B cell (primary cell): ENCODE measurements at regions not wholly inside any gene's neighbourhood (a gene's known extent, or its start where the extent isn't known, plus 50 kb on each side); places are given as distances from the start of the nearest gene placed in this dataset.

Experiments
- ATAC-seq: fragments of 200-7000 bp; cut with Tn5 transposase; one replicate; pipeline ENCODE4 v1.10.0; 2021; ENCODE audit warnings: low read depth, mild to moderate bottlenecking, moderate number of reproducible peaks, moderate library complexity
- CTCF ChIA-PET: fragments of 350-600 bp; sonication (Branson Sonifier 250); formaldehyde crosslinking; loops from one replicate; lab custom pipeline; 2021; ENCODE audit warnings: antibody characterized with exemption, inconsistent platforms; lab: Charles Lee
- POLR2A ChIA-PET: fragments of 350-600 bp; sonication (Branson Sonifier 250); formaldehyde crosslinking; loops from one replicate; lab custom pipeline; 2021; ENCODE audit warnings: antibody characterized with exemption; lab: Charles Lee
- DNase-seq: peaks from one replicate; pipeline ENCODE4 v3.0.0; 2013
- H2AFZ ChIP-seq: 2 replicates; pipeline ENCODE4 v1.6.1; 2012; ENCODE audit warnings: mild to moderate bottlenecking, low read depth, low read length; ENCODE audit not compliant: insufficient read depth, poor library complexity, severe bottlenecking
- H3K27ac ChIP-seq, 2 donors: 1 replicate in 1 of 2; 2 replicates in 1 of 2; pipeline ENCODE4 v1.5.1; 2012 to 2013; ENCODE audit warnings: low read length in 2 of 2, mild to moderate bottlenecking in 2 of 2, moderate library complexity in 1 of 2
- H3K27me3 ChIP-seq, 4 experiments: fragments of 200-600 bp in 1 of 4; sonication (generic) in 1 of 4; replicated peaks in 1 of 4; 1 replicate in 2 of 4; 2 replicates in 2 of 4; pipeline versions ENCODE4 v1.6.1 to v1.7.0; 2013 to 2016; ENCODE audit warnings: low read length in 3 of 4, mild to moderate bottlenecking in 2 of 4, mixed read lengths in 1 of 4, moderate library complexity in 1 of 4; ENCODE audit not compliant: insufficient read depth in 4 of 4, control insufficient read depth in 3 of 4; ENCODE audit errors: control extremely low read depth in 1 of 4
- H3K36me3 ChIP-seq, 2 experiments: replicated peaks in 1 of 2; 1 replicate in 1 of 2; 2 replicates in 1 of 2; pipeline versions ENCODE4 v1.6.1 to v1.7.1; 2013; ENCODE audit warnings: low read length in 1 of 2; ENCODE audit not compliant: insufficient read depth in 2 of 2, control insufficient read depth in 1 of 2; ENCODE audit errors: control extremely low read depth in 1 of 2, extremely low read depth in 1 of 2
- H3K4me1 ChIP-seq, 2 donors: fragments of 200-600 bp in 1 of 2; sonication (generic) in 1 of 2; 1 replicate in 1 of 2; 2 replicates in 1 of 2; pipeline versions ENCODE4 v1.5.1 to v1.6.1; 2013 to 2017; ENCODE audit warnings: low read length in 2 of 2; ENCODE audit not compliant: control insufficient read depth in 2 of 2, insufficient read depth in 2 of 2
- H3K4me2 ChIP-seq: replicated peaks from 2 replicates; pipeline ENCODE3; 2012; ENCODE audit warnings: mild to moderate bottlenecking, low read depth, low read length; ENCODE audit not compliant: poor library complexity, severe bottlenecking
- H3K4me3 ChIP-seq, 5 experiments: fragments of 200-600 bp in 1 of 5; sonication (generic) in 1 of 5; 1 replicate in 3 of 5; 2 replicates in 2 of 5; pipeline versions ENCODE4 v1.5.1 to v1.7.0; 2011 to 2016; ENCODE audit warnings: low read length in 4 of 5, mild to moderate bottlenecking in 4 of 5, low read depth in 2 of 5, control low read depth in 1 of 5, moderate library complexity in 1 of 5; ENCODE audit not compliant: insufficient read depth in 1 of 5; ENCODE audit errors: control extremely low read depth in 1 of 5, extremely low read depth in 1 of 5
- H3K79me2 ChIP-seq: fragments of 200-600 bp; sonication (generic); one replicate; pipeline ENCODE4 v1.6.0; 2016; ENCODE audit warnings: low read length; ENCODE audit not compliant: control insufficient read depth, insufficient read depth
- H3K9ac ChIP-seq: fragments of 200-600 bp; sonication (generic); 2 replicates; pipeline ENCODE4 v1.6.1; 2017; ENCODE audit warnings: mild to moderate bottlenecking, low read length, moderate library complexity
- H3K9me3 ChIP-seq, 3 donors: one replicate each; pipeline versions ENCODE4 v1.6.1 to v1.7.1; 2013; ENCODE audit warnings: low read length in 2 of 3; ENCODE audit not compliant: control insufficient read depth in 2 of 3, insufficient read depth in 1 of 3; ENCODE audit errors: control extremely low read depth in 1 of 3
- H4K20me1 ChIP-seq: 2 replicates; pipeline ENCODE4 v1.6.0; 2012; ENCODE audit warnings: mild to moderate bottlenecking, low read length; ENCODE audit not compliant: insufficient read depth, control insufficient read depth, poor library complexity, severe bottlenecking
- H3K27ac Mint-ChIP-seq: one replicate; pipeline ENCODE4 v1.8.0; 2021; ENCODE audit warnings: mixed read lengths
- H3K27me3 Mint-ChIP-seq: one replicate; pipeline ENCODE4 v1.8.0; 2021; ENCODE audit warnings: mixed read lengths
- H3K4me1 Mint-ChIP-seq: one replicate; pipeline ENCODE4 v1.8.0; 2021; ENCODE audit warnings: mixed read lengths
- H3K4me3 Mint-ChIP-seq: one replicate; pipeline ENCODE4 v1.8.0; 2021; ENCODE audit warnings: mixed read lengths
- H3K9me3 Mint-ChIP-seq: one replicate; pipeline ENCODE4 v1.8.0; 2022; ENCODE audit warnings: mixed read lengths; ENCODE audit not compliant: insufficient read depth
- CTCF ChIP-seq: fragments of 200-600 bp; IDR thresholded peaks from one replicate; pipeline ENCODE4 v1.8.0; 2022; ENCODE audit warnings: antibody characterized with exemption, mild to moderate bottlenecking
- EZH2 ChIP-seq: IDR thresholded peaks from 2 replicates; pipeline ENCODE4 v1.6.1; 2012; ENCODE audit warnings: borderline replicate concordance, low read depth, mild to moderate bottlenecking, moderate library complexity, low read length; ENCODE audit not compliant: insufficient read depth, poor library complexity, severe bottlenecking
- WGBS: methylation state at CpG from one replicate; pipeline ENCODE4 v1.1.5; 2013; ENCODE audit warnings: missing lambda C conversion rate; ENCODE audit not compliant: insufficient coverage; 5-methylcytosine and 5-hydroxymethylcytosine counted together
- intact Hi-C: fragments of 100-400 bp; cut with micrococcal nuclease; formaldehyde crosslinking; loops from one replicate; pipeline ENCODE4 v1.10.0; 2022

GRCh38 chr3:106276755-106277612 is 408.2 kb upstream of the CBLB start:
- WGBS: no CpG with 5 or more reads among the region's 6 CpGs

More at GRCh38 chr3:106276755-106277612, 408.2 kb upstream of the CBLB start:
- no peaks in the 10 kb centered on the region for H3K27me3 Mint-ChIP-seq
- no peak overlapping the region for H3K4me3 Mint-ChIP-seq
- H3K79me2 ChIP-seq: no peaks in the 10 kb centered on the region
- no peak overlapping the region for H3K27ac ChIP-seq
- H3K9me3 ChIP-seq: peaks cover 0 to 1% (median 0%) of the 10 kb centered on the region in 3 donors
- H3K4me1 ChIP-seq: peaks cover 0 to 12% of the 10 kb centered on the region in 2 donors
- no peaks in the 10 kb centered on the region for H3K36me3 ChIP-seq
- DNase-seq (no peak), ATAC-seq (no peak)
- no peak overlapping the region for H3K9ac ChIP-seq
- intact Hi-C loops: no loop called here
- no peaks in the 10 kb centered on the region for H3K9me3 Mint-ChIP-seq
- POLR2A ChIA-PET: no interaction called here
- no peak overlapping the region for H2AFZ ChIP-seq
- CTCF ChIA-PET: no interaction called here
- no peak overlapping the region for H3K27ac Mint-ChIP-seq
- no peak overlapping the region for H3K4me3 ChIP-seq
- H3K27me3 ChIP-seq: no peaks in the 10 kb centered on the region
- peak overlapping the region; percentile 1 for H3K4me2 ChIP-seq
- TF ChIP-seq CTCF (no peak), EZH2 (no peak)
- peaks cover 19% of the 10 kb centered on the region for H3K4me1 Mint-ChIP-seq
- H4K20me1 ChIP-seq: no peaks in the 10 kb centered on the region
